ENCODE measurements at regions not wholly inside any gene's neighbourhood (a gene's known extent, or its start where the extent isn't known, plus 50 kb on each side); places are given as distances from the start of the nearest gene placed in this dataset.
"Not testable (repeated sequence)": the region's sequence is repeated elsewhere in the genome, so short reads cannot be mapped to it uniquely, and the experiment has no call there.

GRCh38 chr4:23068756-23069155 is 376.0 kb downstream of the GBA3 start:
- no peak for FAIRE-seq

DNA sequence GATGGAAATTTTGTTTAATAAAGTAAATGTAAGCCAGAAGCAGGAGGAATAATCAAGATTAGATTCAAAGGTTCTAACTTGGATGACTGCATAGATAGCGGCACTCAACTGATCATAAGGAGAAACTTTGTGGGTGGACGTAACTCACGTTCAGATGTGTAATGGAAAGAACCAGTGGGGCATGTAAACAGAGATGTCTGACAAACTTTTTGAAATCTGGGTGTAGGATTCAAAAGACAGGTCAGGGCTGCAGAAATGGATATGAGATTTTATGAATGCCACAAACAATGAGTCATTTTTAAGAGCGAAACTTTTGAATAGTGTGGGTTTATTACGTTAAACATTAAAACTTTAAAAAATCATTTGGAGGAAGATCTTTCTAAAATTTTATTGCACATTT is 375.6 kb downstream of the GBA3 start:
- no peak for FAIRE-seq

DNA sequence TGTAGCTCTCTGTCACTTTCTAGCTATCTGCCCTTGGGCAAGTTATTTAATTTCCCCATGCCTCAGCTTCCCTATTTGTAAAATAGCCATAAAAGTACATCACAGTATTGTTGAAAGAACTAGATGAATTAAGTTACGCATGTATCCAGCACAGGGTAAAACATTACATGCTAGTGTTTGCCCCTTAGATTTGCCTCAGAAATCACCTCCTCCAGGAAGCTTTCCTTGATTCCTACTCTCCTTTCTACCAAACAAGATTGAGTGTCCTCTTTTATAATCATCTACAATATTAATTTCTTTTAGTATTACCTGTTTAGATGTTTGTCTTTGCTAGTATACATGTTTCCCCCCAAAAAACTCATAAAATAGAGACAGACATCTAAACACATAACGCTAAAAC is 369.5 kb downstream of the GBA3 start:
- FAIRE-seq, result no peak

DNA sequence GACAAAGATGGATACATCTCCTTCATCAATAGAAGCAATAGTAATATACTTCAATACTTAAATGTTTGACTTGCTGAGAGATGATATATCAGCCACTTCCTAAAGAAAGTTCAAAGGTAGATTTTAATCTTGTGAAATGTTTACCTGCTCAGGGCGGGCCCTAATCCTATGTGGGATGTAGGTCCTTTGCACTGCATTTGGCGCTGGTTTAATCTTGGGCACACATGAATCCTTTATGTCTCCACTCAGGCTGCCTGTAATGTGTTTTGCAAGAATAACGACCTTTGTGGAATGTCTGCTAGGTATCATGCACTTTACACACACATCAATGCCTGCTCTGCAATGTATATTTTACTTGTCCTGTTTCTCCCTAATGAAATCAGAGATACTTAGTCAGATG is 368.7 kb downstream of the GBA3 start:
- FAIRE-seq, result no peak

DNA sequence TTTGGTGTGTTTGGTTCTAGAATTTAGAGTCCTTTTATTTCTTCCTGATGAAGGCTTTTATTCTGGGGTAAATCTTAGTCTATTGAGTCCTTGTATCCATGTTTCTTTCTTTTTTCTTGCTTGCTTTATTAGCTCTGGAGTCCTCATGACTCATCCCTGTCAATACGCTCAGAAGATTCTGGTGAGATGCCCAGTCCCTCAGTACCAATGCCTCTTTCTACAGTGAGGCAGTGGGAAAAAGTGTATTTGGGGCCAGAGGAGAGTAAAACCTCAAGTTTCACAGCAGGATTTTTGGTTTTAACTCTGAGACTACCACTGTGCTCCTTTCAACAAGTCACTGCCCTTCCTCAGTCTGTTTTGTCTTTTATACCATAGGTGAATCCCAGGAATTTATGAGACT is 368.0 kb downstream of the GBA3 start:
- FAIRE-seq, result no peak

DNA sequence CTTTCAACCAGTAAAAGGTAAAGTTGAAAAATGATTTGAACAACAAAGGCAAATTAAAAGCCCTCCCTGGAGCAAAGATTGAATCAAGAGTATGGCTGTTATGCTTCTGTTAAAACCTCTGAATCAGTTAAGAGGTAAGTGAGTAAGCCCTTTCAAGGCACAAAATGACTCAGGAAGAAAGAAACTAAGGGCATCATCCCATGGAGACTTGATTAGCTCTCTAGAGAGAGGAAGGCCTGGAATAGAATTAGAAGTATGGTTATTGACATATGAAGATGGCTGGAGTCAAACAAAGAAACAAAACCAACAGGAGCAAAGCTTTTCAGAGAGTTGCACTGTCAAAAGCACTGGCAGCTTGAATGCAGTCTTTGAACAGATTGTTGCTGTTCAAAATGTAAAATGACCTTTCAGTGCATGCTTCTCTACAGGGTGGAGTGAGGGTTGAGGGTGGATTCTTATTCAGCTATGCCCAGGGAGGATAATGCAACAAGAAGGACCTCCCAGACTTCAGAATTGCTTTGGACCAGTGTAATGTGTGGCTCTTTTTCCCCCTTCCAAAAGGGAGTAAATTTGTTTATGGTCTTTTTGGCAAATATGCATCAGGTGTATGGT is 365.5 kb downstream of the GBA3 start:
- no peak for FAIRE-seq

DNA sequence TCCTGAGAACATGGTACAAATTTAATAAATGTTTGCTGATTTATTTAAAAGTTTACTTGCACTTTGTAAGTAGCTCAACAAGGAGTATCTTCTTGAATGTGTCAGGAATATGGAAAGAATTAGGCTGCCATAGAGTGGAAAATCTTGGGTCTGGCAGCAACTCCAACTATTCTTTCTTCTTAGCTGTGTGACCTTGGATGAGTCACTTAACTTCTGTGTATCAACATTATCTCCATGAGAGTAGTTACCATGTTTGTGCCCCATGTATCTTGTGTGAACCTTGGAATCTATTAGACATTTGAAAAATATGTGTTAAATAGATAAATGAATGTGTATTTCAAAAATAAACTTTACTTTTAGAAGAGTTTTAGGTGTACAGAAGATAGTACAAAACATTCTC is 348.8 kb downstream of the GBA3 start:
- no peak for FAIRE-seq

DNA sequence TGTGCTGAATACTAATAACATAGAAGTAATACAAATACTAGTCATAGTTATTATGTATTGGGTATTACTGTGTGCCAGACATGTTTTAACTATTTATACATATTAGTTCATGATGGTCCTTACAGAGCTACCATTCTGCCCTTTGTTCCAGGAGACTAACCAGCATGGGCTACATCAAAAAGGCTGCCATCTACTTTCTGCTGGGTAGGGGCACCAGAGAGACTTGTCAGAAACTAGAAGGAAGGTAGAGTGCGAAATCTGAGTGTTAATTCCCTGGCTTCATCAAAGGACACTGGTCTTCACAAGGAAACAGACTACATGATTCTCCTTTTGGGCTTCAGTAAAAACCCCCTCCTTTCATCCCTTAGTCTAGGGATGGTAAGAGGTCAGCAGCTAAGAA is 347.8 kb downstream of the GBA3 start:
- FAIRE-seq, result no peak

DNA sequence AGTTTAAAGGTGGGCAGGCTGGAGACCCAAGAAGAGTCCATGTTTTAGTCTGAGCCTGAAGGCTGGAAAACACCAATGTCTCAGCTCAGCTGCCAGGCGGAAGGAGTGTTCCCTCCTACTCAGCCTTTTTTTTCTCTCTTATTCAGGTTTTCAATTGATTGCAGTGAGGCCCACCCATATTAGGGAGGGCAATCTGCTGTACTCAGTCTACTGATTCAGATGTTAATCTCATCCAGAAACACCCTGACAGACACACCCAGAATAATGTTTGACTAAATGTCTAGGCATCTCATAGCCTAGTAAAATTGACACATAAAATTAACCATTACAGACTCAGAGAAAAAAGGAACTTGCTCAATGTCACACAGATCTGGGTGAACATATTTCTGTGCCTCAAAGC is 347.1 kb downstream of the GBA3 start:
- FAIRE-seq, result no peak

DNA sequence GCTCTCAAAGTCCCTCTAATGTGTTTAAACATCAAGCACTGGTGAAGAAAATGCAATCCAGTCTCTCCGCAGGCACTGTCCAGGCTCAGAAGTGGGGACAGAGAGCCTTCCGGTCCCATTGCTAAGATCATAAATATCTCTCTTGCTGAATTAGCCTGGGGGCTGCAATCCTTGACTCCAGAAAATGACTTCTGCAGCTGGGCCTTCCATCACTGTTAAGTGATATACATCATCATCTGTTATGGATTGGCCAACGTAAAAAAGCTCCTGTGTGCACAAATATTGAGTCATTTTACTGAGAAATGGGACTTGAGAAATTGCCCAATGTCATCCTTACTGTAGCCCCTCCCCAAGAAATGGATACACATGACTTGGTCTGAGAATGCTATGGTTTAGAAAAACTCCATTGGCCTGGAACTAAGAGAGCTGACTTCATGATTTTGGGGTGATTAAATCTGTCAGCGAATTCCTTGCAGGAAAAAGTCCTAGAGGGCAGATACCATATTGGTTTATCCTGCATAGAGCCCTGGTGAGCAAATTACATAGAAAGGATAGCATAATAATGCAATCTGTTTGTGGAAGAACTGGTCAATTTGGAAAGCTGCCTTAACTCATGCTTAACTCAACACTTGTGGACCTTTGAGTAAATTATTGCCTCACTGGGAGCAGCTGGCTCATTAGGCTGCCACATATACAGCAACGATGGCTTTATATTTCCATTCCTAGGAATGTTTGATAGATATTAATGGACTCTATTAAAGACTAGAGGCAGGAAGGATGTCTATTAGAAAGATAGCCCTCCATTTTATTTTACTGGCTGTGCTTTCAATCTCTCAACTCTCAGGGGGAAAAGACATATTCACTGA is 346.1 kb downstream of the GBA3 start:
- no peak for FAIRE-seq

DNA sequence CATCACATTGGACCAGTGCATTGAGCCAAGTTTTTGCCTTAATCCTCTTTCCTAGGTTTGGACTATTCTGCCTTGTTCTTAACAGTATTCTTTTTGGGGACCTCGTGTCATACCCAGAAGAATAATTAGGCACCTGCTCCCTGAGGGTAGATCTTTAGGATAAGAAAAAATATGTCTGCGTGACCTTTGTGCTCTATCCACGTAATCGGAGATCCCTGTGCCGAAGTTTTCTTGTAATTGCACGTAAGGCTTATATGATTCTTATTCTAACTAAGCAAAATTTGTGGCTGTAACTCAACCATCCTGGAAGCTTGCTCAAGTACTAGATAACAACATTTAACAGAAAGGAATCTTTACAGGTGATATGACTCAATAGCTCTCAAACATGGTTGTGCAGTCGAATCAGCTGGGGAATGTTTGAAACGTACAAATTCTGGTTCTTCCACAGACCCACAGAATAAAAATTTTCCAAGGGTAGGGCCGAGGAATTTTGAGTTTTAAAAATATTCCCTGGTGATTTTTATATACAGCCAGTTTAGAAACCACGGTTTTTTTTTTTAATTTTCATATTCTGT is 344.3 kb downstream of the GBA3 start:
- no peak for FAIRE-seq

GRCh38 chr4:23036503-23036902 is 343.8 kb downstream of the GBA3 start:
- no peak for FAIRE-seq

DNA sequence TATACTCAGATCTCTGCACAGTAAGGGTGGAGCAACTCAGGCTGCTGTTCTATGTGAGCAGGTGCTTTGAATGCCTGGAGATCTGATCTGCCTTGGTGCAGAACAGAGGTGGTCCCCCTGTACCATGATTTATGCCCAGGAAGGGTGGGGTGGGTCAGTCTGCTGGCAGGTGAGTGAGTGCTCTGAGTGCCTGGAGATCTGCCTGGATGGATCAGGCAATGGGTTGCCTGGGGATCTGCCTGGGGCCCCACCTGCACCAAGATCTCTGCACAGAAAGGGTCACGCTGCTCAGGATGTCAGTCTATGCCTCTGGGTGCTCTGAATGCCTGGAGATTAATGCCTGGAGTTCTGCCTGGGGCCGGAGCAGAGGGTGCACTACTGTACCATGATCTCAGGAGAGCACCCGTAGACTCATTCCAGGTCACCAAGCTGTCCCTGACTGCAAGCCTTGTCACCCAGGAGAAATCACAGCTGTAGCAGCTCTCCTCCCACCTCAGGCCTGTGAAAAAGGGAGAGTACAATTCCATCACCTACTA is 342.9 kb downstream of the GBA3 start:
- FAIRE-seq, result no peak

GRCh38 chr4:23034731-23035130 is 342.0 kb downstream of the GBA3 start:
- FAIRE-seq, result no peak

- FAIRE-seq, result no peak
These were observed 341.1 kb downstream of the GBA3 start for GRCh38 chr4:23033796-23034195.

- FAIRE-seq, result no peak
These were observed 336.1 kb downstream of the GBA3 start for GRCh38 chr4:23028875-23029274.

DNA sequence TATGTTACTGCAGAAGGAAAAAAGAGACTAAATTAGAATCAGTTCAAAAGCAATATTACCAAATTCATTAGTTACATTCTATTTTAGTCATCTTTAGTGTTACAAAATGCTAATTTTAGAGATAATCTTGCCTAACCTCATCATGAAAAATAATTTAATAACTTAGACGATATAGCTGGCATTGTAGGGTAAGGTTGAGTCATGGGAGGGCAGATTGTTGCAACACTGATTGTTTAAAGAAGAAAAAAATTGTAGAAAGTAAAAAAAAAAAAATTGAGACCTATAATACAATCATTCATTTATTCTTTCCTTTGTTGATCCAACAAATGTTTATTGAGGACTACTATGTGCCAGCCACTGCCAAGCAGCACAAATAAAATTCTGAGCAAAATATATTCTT is 330.9 kb downstream of the GBA3 start:
- no peak for FAIRE-seq

DNA sequence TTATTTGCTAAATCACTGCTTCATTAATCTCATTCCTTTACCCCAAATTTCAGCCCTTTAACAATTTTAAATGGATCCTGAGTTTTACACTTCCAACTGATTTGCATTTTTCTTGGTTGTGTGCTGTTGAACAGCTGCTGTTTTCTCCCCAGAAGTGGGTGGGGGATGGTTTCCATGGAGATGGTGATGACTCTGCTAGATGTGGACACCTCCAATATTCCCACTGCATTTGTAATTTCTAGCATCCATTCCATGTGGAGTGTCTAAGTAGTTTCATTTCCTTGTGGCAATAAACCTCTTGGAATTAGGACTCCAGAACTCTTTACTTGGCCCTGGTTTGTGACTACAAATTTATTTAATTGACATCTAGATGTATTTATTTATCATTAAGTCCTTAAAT is 330.4 kb downstream of the GBA3 start:
- FAIRE-seq, result no peak

- no peak for FAIRE-seq
These were observed 329.3 kb downstream of the GBA3 start for GRCh38 chr4:23022032-23022431.

- no peak for FAIRE-seq
These were observed 328.3 kb downstream of the GBA3 start for GRCh38 chr4:23021040-23021439.

GRCh38 chr4:23020399-23020798 is 327.7 kb downstream of the GBA3 start:
- not testable (repeated sequence) for FAIRE-seq

GRCh38 chr4:23016981-23017380 is 324.2 kb downstream of the GBA3 start:
- no peak for FAIRE-seq

DNA sequence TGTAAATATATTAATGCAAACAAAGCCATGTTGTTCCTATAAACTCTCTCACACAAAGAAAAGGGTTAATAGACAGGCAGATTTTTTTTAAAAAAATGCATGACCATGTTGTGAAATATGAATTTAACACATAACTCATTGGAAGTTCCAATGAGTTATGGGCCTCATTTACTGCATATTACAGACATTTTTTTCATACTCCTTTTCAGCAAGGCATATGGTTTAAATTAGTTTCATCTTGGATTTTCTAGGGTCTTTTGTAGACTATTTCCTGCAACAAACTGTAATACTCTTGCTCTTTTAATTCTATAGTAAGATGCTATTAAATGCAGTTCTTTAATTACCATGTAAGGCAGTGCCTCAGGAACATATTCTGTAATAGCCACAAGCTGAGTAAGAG is 323.1 kb downstream of the GBA3 start:
- no peak for FAIRE-seq

DNA sequence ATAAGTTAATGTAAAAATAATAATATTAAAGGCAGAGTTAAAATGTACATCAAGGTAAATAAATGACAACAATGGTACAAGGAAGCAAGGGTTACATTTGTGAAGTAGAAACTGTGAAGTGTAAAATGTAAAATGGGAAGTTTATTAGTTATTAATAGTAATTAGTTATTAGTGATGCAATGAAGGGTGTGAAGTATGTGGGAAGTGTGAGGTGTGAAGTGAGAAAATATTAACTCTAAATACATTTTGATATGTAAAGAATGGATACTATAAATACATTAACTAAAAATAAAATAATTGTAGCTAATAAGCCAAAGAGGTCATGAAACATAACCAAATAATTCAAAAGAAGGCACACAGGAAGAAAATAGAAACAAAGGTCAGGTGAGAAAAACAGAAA is 316.4 kb downstream of the GBA3 start:
- FAIRE-seq, result no peak
